ENCODE measurements at regions not wholly inside any gene's neighbourhood (a gene's known extent, or its start where the extent isn't known, plus 50 kb on each side); places are given as distances from the start of the nearest gene placed in this dataset.

- no peaks in the 10 kb centered on the region for H3K9me3 Mint-ChIP-seq (ENCODE audit: low read depth)
- H3K36me3 Mint-ChIP-seq: no peaks in the 10 kb centered on the region
- no peak overlapping the region for H3K27ac Mint-ChIP-seq
- H3K4me1 Mint-ChIP-seq (ENCODE audit: low read depth): no peaks in the 10 kb centered on the region
- H3K4me3 Mint-ChIP-seq: no peak overlapping the region
- H3K27me3 Mint-ChIP-seq: peaks cover 1% of the 10 kb centered on the region
These were observed 340.7 kb upstream of the HS3ST1 start for GRCh38 chr4:11769434-11769833.

DNA sequence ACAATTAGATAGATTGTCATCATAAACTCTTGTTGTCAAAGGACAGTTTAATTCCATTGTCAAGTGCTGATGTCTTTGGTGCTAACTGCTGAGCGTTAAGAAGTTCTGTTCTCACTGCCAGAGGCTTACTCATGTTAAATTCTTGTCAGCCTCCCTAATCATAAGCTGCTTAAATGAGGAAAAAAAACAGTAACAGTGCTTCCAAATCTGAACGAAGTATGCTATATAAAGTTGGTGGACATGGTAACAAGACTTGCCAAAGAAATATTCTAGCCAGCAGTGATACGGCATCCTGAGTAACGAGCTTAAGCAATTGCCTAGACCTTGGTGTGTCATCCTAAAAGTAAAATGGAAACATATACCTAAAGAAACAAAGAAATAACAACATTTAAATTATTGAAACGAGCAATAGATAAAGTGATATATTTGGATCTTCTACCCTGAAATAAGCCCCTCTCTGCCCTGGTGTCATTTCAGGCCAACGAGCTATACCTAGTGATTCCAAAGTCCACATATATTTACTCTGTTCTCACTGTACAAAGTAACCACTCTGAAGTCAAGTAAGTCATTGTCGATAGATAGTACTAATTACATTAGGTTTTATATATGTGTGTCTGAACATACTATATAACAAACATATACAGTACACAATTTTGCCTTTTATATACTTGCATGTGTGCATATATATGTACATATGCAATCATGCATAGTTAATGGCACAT lies 339.7 kb upstream of the HS3ST1 start:
- no peaks in the 10 kb centered on the region for H3K4me1 Mint-ChIP-seq (ENCODE audit: low read depth)
- H3K36me3 Mint-ChIP-seq: no peaks in the 10 kb centered on the region
- H3K9me3 Mint-ChIP-seq (ENCODE audit: low read depth): no peaks in the 10 kb centered on the region
- H3K27ac Mint-ChIP-seq: no peak overlapping the region
- H3K27me3 Mint-ChIP-seq: peaks cover 1% of the 10 kb centered on the region
- no peak overlapping the region for H3K4me3 Mint-ChIP-seq

DNA sequence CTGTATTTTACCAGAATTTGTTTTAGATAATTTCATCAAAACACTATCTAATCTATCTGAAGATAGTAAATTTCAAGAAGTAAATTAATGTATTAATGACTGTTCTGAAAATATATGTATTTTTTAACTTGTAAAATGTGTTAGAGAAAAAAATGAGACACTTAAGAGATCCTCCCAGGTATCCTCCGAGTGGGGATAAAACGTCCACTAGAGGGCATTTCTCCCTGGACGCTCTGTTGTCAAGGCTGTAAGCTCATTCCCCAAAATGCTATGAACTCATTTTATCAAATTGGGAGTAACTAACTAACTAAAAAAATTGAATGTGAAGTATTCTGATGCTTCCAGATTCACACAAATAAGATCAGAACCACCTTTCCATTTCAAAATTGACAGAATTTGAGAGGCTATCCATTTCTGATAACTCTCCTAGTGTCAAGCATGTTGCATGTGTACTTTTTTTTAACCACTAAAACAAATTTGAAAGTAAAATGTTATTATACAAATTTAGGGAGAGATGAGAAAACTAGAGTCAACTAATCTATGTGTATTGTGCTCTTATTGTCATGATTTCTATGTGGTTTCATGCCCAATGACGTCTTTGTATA lies 337.3 kb upstream of the HS3ST1 start:
- Mint-ChIP-seq H3K4me3 (no peak overlapping the region), H3K36me3 (no peaks in the 10 kb centered on the region), H3K27me3 (peaks cover 5% of the 10 kb centered on the region), H3K4me1 (ENCODE audit: low read depth) (no peaks in the 10 kb centered on the region), H3K27ac (no peak overlapping the region), H3K9me3 (ENCODE audit: low read depth) (no peaks in the 10 kb centered on the region)

DNA sequence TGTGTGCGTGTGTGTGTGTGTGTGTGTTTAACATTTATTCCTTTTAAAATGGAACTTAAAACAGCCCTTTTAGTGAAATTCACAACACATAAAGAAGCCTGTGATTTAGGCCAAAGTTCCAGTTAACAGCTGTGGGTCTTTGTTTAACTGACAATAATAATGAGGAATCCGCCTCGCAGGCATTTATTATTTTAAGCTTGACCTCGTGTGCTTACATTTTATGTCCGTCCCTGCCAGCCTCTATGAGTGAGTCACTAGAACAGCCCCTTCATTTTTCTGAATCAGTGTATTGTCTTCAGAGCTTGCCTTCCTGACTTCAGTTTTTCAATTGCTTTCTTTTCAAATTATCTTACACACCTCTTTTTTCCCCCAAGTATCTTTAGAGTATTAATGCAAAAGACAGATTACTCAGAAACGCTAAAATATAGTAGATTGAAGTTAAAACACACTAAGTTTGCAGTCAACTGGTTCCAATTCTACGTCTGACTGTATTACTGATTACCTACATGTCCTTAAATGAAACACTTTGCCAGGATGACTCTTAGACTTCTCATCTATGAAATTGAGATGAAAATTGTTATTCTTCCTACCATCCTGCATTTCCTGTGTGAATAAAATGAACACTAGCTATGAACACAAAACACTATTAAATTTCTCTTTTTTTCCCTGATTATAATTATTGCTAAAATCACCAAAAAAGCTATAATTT lies 319.6 kb upstream of the HS3ST1 start:
- Mint-ChIP-seq H3K27ac (no peak overlapping the region), H3K9me3 (ENCODE audit: low read depth) (peaks cover 3% of the 10 kb centered on the region), H3K4me3 (no peak overlapping the region), H3K27me3 (peaks cover 9% of the 10 kb centered on the region), H3K4me1 (ENCODE audit: low read depth) (no peaks in the 10 kb centered on the region), H3K36me3 (peaks cover 4% of the 10 kb centered on the region)

- H3K27ac Mint-ChIP-seq: no peak overlapping the region
- no peak overlapping the region for H3K4me3 Mint-ChIP-seq
- H3K27me3 Mint-ChIP-seq: peaks cover 10% of the 10 kb centered on the region
- no peaks in the 10 kb centered on the region for H3K9me3 Mint-ChIP-seq (ENCODE audit: low read depth)
- peaks cover 2% of the 10 kb centered on the region for H3K36me3 Mint-ChIP-seq
- H3K4me1 Mint-ChIP-seq (ENCODE audit: low read depth): no peaks in the 10 kb centered on the region
These were observed 318.0 kb upstream of the HS3ST1 start for GRCh38 chr4:11746734-11747133.

DNA sequence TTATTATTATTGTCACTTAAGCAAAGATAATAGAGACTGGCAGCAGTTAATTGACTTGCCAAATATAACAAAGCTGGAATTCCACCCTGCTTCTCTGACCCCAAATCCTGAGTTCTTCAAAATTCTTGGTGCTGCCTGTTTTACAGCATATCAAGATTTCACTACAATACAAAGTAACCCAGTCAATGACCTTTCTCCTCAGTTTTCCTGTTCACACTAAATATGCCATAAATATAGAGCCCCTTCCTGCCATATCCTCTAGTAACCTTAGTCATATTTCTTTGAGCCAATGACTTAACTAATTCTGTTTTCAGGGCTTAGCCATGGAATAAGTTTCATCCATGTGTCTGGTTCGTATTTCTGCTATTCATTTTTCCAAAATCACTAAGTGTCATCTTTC lies 315.3 kb upstream of the HS3ST1 start:
- Mint-ChIP-seq H3K4me3 (no peak overlapping the region), H3K4me1 (ENCODE audit: low read depth) (no peaks in the 10 kb centered on the region), H3K27me3 (peaks cover 4% of the 10 kb centered on the region), H3K9me3 (ENCODE audit: low read depth) (no peaks in the 10 kb centered on the region), H3K27ac (no peak overlapping the region), H3K36me3 (no peaks in the 10 kb centered on the region)

DNA sequence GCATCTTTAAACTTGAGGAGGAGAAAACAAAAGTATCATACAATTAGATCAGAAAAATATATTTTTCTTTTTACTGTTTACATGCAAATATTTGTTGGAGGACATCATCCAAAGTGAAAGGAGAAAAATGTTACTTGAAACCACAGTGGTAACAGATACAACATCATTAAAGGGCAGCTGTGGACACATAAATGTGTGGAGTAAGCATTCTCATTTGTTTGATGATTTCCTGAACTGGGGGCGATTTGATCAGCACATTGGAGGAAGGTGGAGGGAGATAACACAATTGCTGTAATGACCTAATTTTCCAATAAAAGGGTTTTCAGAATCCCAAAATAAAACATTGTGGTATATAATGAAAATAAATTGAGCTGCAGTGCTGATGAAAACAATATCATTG lies 314.5 kb upstream of the HS3ST1 start:
- Mint-ChIP-seq H3K4me1 (ENCODE audit: low read depth) (no peaks in the 10 kb centered on the region), H3K4me3 (no peak overlapping the region), H3K36me3 (no peaks in the 10 kb centered on the region), H3K27me3 (peaks cover 4% of the 10 kb centered on the region), H3K27ac (no peak overlapping the region), H3K9me3 (ENCODE audit: low read depth) (no peaks in the 10 kb centered on the region)

GRCh38 chr4:11741190-11741652 lies 312.5 kb upstream of the HS3ST1 start:
- no peaks in the 10 kb centered on the region for H3K9me3 Mint-ChIP-seq (ENCODE audit: low read depth)
- H3K36me3 Mint-ChIP-seq: no peaks in the 10 kb centered on the region
- H3K4me3 Mint-ChIP-seq: no peak overlapping the region
- no peaks in the 10 kb centered on the region for H3K4me1 Mint-ChIP-seq (ENCODE audit: low read depth)
- peaks cover 7% of the 10 kb centered on the region for H3K27me3 Mint-ChIP-seq
- H3K27ac Mint-ChIP-seq: no peak overlapping the region

GRCh38 chr4:11739992-11740391 lies 311.3 kb upstream of the HS3ST1 start:
- Mint-ChIP-seq H3K27me3 (peaks cover 7% of the 10 kb centered on the region), H3K36me3 (no peaks in the 10 kb centered on the region), H3K9me3 (ENCODE audit: low read depth) (no peaks in the 10 kb centered on the region), H3K27ac (no peak overlapping the region), H3K4me1 (ENCODE audit: low read depth) (no peaks in the 10 kb centered on the region), H3K4me3 (no peak overlapping the region)

DNA sequence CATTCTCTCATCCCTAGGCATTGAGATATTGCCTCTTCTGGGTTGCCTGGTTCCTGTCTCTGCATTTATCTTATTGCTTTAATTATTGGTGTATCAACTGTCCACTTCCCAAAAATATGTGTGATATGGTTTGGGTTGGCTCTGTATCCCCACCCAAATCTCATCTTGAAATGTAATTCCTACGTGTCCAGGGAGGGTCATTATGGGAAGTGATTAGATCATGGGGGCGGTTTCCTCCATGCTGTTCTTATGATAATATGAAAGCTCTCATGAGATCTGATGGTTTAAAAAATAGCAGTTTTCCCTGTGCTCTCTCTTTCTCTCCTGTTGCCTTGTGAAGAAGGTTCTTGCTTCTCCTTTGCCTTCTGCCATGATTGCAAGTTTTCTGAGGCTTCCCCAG lies 308.3 kb upstream of the HS3ST1 start:
- Mint-ChIP-seq H3K9me3 (ENCODE audit: low read depth) (no peaks in the 10 kb centered on the region), H3K27ac (no peak overlapping the region), H3K4me3 (no peak overlapping the region), H3K36me3 (no peaks in the 10 kb centered on the region), H3K27me3 (peaks cover 5% of the 10 kb centered on the region), H3K4me1 (ENCODE audit: low read depth) (no peaks in the 10 kb centered on the region)

- Mint-ChIP-seq H3K4me3 (no peak overlapping the region), H3K27ac (no peak overlapping the region), H3K4me1 (ENCODE audit: low read depth) (no peaks in the 10 kb centered on the region), H3K9me3 (ENCODE audit: low read depth) (no peaks in the 10 kb centered on the region), H3K27me3 (peaks cover 5% of the 10 kb centered on the region), H3K36me3 (no peaks in the 10 kb centered on the region)
These were observed 307.0 kb upstream of the HS3ST1 start for GRCh38 chr4:11735651-11736050.

- no peak overlapping the region for H3K27ac Mint-ChIP-seq
- H3K4me3 Mint-ChIP-seq: no peak overlapping the region
- H3K9me3 Mint-ChIP-seq (ENCODE audit: low read depth): no peaks in the 10 kb centered on the region
- H3K4me1 Mint-ChIP-seq (ENCODE audit: low read depth): no peaks in the 10 kb centered on the region
- H3K36me3 Mint-ChIP-seq: no peaks in the 10 kb centered on the region
- H3K27me3 Mint-ChIP-seq: peaks cover 2% of the 10 kb centered on the region
These were observed 303.5 kb upstream of the HS3ST1 start for GRCh38 chr4:11732155-11732554.

- no peaks in the 10 kb centered on the region for H3K4me1 Mint-ChIP-seq (ENCODE audit: low read depth)
- no peaks in the 10 kb centered on the region for H3K9me3 Mint-ChIP-seq (ENCODE audit: low read depth)
- no peak overlapping the region for H3K4me3 Mint-ChIP-seq
- H3K36me3 Mint-ChIP-seq: no peaks in the 10 kb centered on the region
- H3K27ac Mint-ChIP-seq: no peak overlapping the region
- peaks cover 2% of the 10 kb centered on the region for H3K27me3 Mint-ChIP-seq
These were observed 301.9 kb upstream of the HS3ST1 start for GRCh38 chr4:11730545-11730944.

- Mint-ChIP-seq H3K36me3 (no peaks in the 10 kb centered on the region), H3K4me3 (no peak overlapping the region), H3K4me1 (ENCODE audit: low read depth) (no peaks in the 10 kb centered on the region), H3K27me3 (peaks cover 2% of the 10 kb centered on the region), H3K9me3 (ENCODE audit: low read depth) (no peaks in the 10 kb centered on the region), H3K27ac (no peak overlapping the region)
These were observed 300.9 kb upstream of the HS3ST1 start for GRCh38 chr4:11729548-11729947.

- no peaks in the 10 kb centered on the region for H3K36me3 Mint-ChIP-seq
- H3K27me3 Mint-ChIP-seq: peaks cover 4% of the 10 kb centered on the region
- no peaks in the 10 kb centered on the region for H3K9me3 Mint-ChIP-seq (ENCODE audit: low read depth)
- H3K27ac Mint-ChIP-seq: no peak overlapping the region
- no peaks in the 10 kb centered on the region for H3K4me1 Mint-ChIP-seq (ENCODE audit: low read depth)
- no peak overlapping the region for H3K4me3 Mint-ChIP-seq
These were observed 299.3 kb upstream of the HS3ST1 start for GRCh38 chr4:11727903-11728564.

Data from activated naive CD8-positive, alpha-beta T cell (primary cell).